MM.1S (cell line): ENCODE measurements at regions not wholly inside any gene's neighbourhood (a gene's known extent, or its start where the extent isn't known, plus 50 kb on each side); places are given as distances from the start of the nearest gene placed in this dataset.

Experiments used
- EZH2 ChIP-seq: fragments of 300-600 bp; sonication (generic); optimal IDR thresholded peaks from 2 replicates; pipeline ENCODE3; 2017; ENCODE audit warnings: low read depth, mild to moderate bottlenecking, antibody characterized with exemption, low read length, mixed read lengths
- EZH2phosphoT487 ChIP-seq: fragments of 300-600 bp; sonication (generic); IDR thresholded peaks from 2 replicates; pipeline ENCODE4 v1.6.1; 2018; ENCODE audit warnings: antibody characterized with exemption, low read length
- TF ChIP-seq, protein P1 (sequence below): fragments of 300-600 bp; sonication (generic); IDR thresholded peaks from 2 replicates; pipeline ENCODE4 v1.5.1; 2016; ENCODE audit warnings: antibody characterized with exemption, low read length, mixed read lengths

DNA sequence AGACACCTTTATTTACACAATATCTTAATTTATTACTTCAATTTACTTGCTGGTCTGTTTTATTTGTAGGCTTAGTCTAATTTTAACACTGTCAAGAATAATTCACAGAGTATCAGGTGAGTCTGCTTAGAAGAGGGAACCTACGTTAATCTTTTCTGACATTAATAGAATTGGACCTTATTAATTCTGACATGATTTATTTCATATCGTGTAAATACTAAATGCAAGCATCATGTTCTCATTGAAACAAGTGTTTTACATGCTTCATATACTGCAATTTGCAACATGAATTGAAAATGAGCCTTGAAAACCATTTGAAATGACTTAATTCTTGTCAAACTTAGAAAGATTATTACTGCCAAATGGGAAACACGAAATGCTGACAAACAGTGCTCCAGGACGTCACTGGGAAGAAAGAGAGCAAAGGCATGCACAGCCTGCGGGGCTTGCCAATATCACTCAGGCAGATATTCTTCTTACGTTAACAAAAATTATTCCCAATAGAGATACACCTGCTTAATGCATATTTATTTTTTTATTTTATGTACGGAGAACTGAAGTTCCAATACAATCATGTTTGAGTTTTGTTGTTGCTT lies 282.0 kb upstream of the AKR1E2 start:
- TF ChIP-seq, protein P1, sequence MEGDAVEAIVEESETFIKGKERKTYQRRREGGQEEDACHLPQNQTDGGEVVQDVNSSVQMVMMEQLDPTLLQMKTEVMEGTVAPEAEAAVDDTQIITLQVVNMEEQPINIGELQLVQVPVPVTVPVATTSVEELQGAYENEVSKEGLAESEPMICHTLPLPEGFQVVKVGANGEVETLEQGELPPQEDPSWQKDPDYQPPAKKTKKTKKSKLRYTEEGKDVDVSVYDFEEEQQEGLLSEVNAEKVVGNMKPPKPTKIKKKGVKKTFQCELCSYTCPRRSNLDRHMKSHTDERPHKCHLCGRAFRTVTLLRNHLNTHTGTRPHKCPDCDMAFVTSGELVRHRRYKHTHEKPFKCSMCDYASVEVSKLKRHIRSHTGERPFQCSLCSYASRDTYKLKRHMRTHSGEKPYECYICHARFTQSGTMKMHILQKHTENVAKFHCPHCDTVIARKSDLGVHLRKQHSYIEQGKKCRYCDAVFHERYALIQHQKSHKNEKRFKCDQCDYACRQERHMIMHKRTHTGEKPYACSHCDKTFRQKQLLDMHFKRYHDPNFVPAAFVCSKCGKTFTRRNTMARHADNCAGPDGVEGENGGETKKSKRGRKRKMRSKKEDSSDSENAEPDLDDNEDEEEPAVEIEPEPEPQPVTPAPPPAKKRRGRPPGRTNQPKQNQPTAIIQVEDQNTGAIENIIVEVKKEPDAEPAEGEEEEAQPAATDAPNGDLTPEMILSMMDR: no peak
- TF ChIP-seq EZH2phosphoT487 (no peak), EZH2 (no peak)
